ENCODE measurements at regions not wholly inside any gene's neighbourhood (a gene's known extent, or its start where the extent isn't known, plus 50 kb on each side); places are given as distances from the start of the nearest gene placed in this dataset.

GRCh38 chr6:147874322-147874721 lies 365.8 kb downstream of the SAMD5 start:
- POLR2A ChIA-PET (ENCODE audit: partially characterized antibody): no interaction called here

More at GRCh38 chr6:147874322-147874721, 365.8 kb downstream of the SAMD5 start:
- no peaks in the 10 kb centered on the region for H3K23me2 ChIP-seq (ENCODE audit: low read depth, low read length)
- 86% methylated on average over 6 of the region's 6 CpGs; no CpG with 5 or more reads in 1 of the 2 experiments for WGBS, 2 experiments (ENCODE audit: extremely low coverage in 1 of 2, insufficient coverage in 1 of 2, insufficient read length in 1 of 2, insufficient replicate concordance in 2 of 2, low coverage in 1 of 2, low lambda C conversion rate in 2 of 2, missing lambda C conversion rate in 1 of 2)
- H2BK20ac ChIP-seq (ENCODE audit: low read length): no peak overlapping the region
- H3K4me2 ChIP-seq (ENCODE audit: insufficient read depth in 1 of 2, low read depth in 2 of 2, low read length in 2 of 2): no peak overlapping the region
- CTCF ChIA-PET (ENCODE audit: partially characterized antibody): no interaction called here
- no peak overlapping the region for H3K14ac ChIP-seq (ENCODE audit: insufficient read length)
- no peak overlapping the region for H2BK12ac ChIP-seq (ENCODE audit: low read depth, low read length)
- FAIRE-seq: no peak
- H4K20me1 ChIP-seq (replicated peaks in 1 of 2; ENCODE audit: control insufficient read depth in 1 of 2, insufficient read depth in 2 of 2, low read length in 2 of 2): no peaks in the 10 kb centered on the region
- no peak overlapping the region for H4K5ac ChIP-seq (ENCODE audit: insufficient read length, low read depth, low read length)
- no peak overlapping the region for H3K27ac ChIP-seq (ENCODE audit: low read depth, low read length)
- H2BK5ac ChIP-seq (ENCODE audit: low read depth, low read length): no peak overlapping the region
- DNase-seq (ENCODE audit: low read depth in 1 of 2, low spot score in 2 of 2): no peak
- H2AFZ ChIP-seq (ENCODE audit: low read length): no peak overlapping the region
- no peak overlapping the region for H4K91ac ChIP-seq (replicated peaks; ENCODE audit: insufficient read length, low read length)
- no peaks in the 10 kb centered on the region; a peak in 1 of 7 replicates for H3K4me1 ChIP-seq (replicated peaks in 1 of 4; ENCODE audit: control insufficient read depth in 3 of 4, insufficient read depth in 4 of 4, low read length in 3 of 4)
- H3K23ac ChIP-seq (ENCODE audit: insufficient read length): no peak overlapping the region
- H3K36me3 ChIP-seq (ENCODE audit: control insufficient read depth in 2 of 4, insufficient read depth in 4 of 4, low read length in 3 of 4): no peaks in the 10 kb centered on the region
- H2BK120ac ChIP-seq (replicated peaks; ENCODE audit: low read depth, low read length): no peak overlapping the region
- H3K27me3 ChIP-seq (replicated peaks in 1 of 4; ENCODE audit: control insufficient read depth in 3 of 4, extremely low read depth in 1 of 4, insufficient read depth in 3 of 4, low read length in 3 of 4): no peaks in the 10 kb centered on the region
- H3K56ac ChIP-seq (replicated peaks; ENCODE audit: insufficient read length, low read depth, low read length): no peak overlapping the region
- H3K79me1 ChIP-seq (ENCODE audit: low read depth, low read length): no peaks in the 10 kb centered on the region
- H3K9ac ChIP-seq (replicated peaks in 1 of 4; ENCODE audit: extremely low read depth in 1 of 4, low read depth in 3 of 4, low read length in 3 of 4): no peak overlapping the region
- H3K18ac ChIP-seq (ENCODE audit: extremely low read depth, low read length): no peak overlapping the region
- no peak overlapping the region for H4K8ac ChIP-seq (ENCODE audit: extremely low read depth, insufficient read depth, low read length)
- no peak overlapping the region for H2AK5ac ChIP-seq (ENCODE audit: low read depth, low read length)
- no peak for TF ChIP-seq SAP30 (IDR thresholded peaks at IDR 0.05; ENCODE audit: insufficient read depth, insufficient replicate concordance, low read length)
- TF ChIP-seq TBP (IDR thresholded peaks at IDR 0.05; ENCODE audit: low read depth, low read length): no peak
- no peak for TF ChIP-seq POU5F1 (IDR thresholded peaks at IDR 0.05; ENCODE audit: low read depth, low read length)
- no peak for TF ChIP-seq JUND (IDR thresholded peaks at IDR 0.05; ENCODE audit: low read length)
- no peak for TF ChIP-seq RFX5 (IDR thresholded peaks at IDR 0.05; ENCODE audit: borderline replicate concordance, low read depth, low read length)
- TF ChIP-seq CHD2 (IDR thresholded peaks at IDR 0.05; ENCODE audit: low read length): no peak
- no peak for TF ChIP-seq TAF1 (IDR thresholded peaks at IDR 0.05; ENCODE audit: low read depth, low read length)
- TF ChIP-seq SRF (IDR thresholded peaks at IDR 0.05; ENCODE audit: low read depth, low read length): no peak
- TF ChIP-seq RXRA (IDR thresholded peaks at IDR 0.05; ENCODE audit: insufficient read depth, low read depth, low read length): no peak
- TF ChIP-seq SUZ12 (IDR thresholded peaks at IDR 0.05; ENCODE audit: low read length): no peak
- no peak for TF ChIP-seq POLR2AphosphoS5 (IDR thresholded peaks at IDR 0.05; ENCODE audit: low read depth, low read length)
- no peak for TF ChIP-seq CHD1 (IDR thresholded peaks at IDR 0.05; ENCODE audit: low read depth, low read length)
- TF ChIP-seq PHF8 (conservative IDR thresholded peaks at IDR 0.05; ENCODE audit: low read depth, low read length): no peak
- TF ChIP-seq BRCA1 (IDR thresholded peaks at IDR 0.05; ENCODE audit: low read depth, low read length): no peak
- no peak for TF ChIP-seq ASH2L (IDR thresholded peaks at IDR 0.05; ENCODE audit: low read length)
- TF ChIP-seq CTBP2 (IDR thresholded peaks at IDR 0.05; ENCODE audit: borderline replicate concordance, insufficient read depth, insufficient read length, low read length): no peak
- H3K79me2 ChIP-seq (ENCODE audit: control insufficient read depth in 1 of 2, insufficient read depth in 2 of 2, low read length in 2 of 2): no peaks in the 10 kb centered on the region
- no peak overlapping the region for H3K4me3 ChIP-seq (ENCODE audit: extremely low read depth in 1 of 4, insufficient read depth in 2 of 4, low read depth in 3 of 4, low read length in 4 of 4)
- no peak overlapping the region for H2BK15ac ChIP-seq (ENCODE audit: low read length)
- no peak overlapping the region for H3K4ac ChIP-seq (replicated peaks; ENCODE audit: insufficient read length, low read depth, low read length)
- H3K9me3 ChIP-seq (ENCODE audit: insufficient read depth in 2 of 2, low read depth in 1 of 2, low read length in 1 of 2): no peaks in the 10 kb centered on the region

Data from H1 (cell line).